ENCODE measurements at regions not wholly inside any gene's neighbourhood (a gene's known extent, or its start where the extent isn't known, plus 50 kb on each side); places are given as distances from the start of the nearest gene placed in this dataset.

GRCh38 chr5:96538808-96539250, 105.8 kb upstream of the PCSK1 start:
- TF ChIP-seq, protein P1, sequence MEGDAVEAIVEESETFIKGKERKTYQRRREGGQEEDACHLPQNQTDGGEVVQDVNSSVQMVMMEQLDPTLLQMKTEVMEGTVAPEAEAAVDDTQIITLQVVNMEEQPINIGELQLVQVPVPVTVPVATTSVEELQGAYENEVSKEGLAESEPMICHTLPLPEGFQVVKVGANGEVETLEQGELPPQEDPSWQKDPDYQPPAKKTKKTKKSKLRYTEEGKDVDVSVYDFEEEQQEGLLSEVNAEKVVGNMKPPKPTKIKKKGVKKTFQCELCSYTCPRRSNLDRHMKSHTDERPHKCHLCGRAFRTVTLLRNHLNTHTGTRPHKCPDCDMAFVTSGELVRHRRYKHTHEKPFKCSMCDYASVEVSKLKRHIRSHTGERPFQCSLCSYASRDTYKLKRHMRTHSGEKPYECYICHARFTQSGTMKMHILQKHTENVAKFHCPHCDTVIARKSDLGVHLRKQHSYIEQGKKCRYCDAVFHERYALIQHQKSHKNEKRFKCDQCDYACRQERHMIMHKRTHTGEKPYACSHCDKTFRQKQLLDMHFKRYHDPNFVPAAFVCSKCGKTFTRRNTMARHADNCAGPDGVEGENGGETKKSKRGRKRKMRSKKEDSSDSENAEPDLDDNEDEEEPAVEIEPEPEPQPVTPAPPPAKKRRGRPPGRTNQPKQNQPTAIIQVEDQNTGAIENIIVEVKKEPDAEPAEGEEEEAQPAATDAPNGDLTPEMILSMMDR (IDR thresholded peaks at IDR 0.05), result no peak
- no peak for TF ChIP-seq POLR2AphosphoS5 (IDR thresholded peaks at IDR 0.05)
- no peak for TF ChIP-seq POLR2A (IDR thresholded peaks at IDR 0.05)
- TF ChIP-seq EP300 (IDR thresholded peaks at IDR 0.05), result no peak
